ENCODE measurements at regions not wholly inside any gene's neighbourhood (a gene's known extent, or its start where the extent isn't known, plus 50 kb on each side); places are given as distances from the start of the nearest gene placed in this dataset.
A peak's percentile ranks its signal among the peaks of the same experiment; 100 is the strongest.

GRCh38 chr5:51650824-51651223, 267.6 kb downstream of the ISL1 start:
- no peak overlapping the region for H3K4me3 ChIP-seq (ENCODE audit: low read depth, low read length)
- no peak for TF ChIP-seq CTCF (IDR thresholded peaks at IDR 0.05; ENCODE audit: insufficient read depth, low read depth, low read length, missing control alignments)
- DNase-seq (ENCODE audit: low read depth) = peak; percentile 3

GRCh38 chr5:51651476-51651875, 268.2 kb downstream of the ISL1 start:
- H3K4me3 ChIP-seq (ENCODE audit: low read depth, low read length) = no peak overlapping the region
- TF ChIP-seq CTCF (IDR thresholded peaks at IDR 0.05; ENCODE audit: insufficient read depth, low read depth, low read length, missing control alignments) = no peak
- DNase-seq (ENCODE audit: low read depth) = no peak

- H3K4me3 ChIP-seq (ENCODE audit: low read depth, low read length) = no peak overlapping the region
- DNase-seq (ENCODE audit: low read depth) = no peak
- no peak for TF ChIP-seq CTCF (IDR thresholded peaks at IDR 0.05; ENCODE audit: insufficient read depth, low read depth, low read length, missing control alignments)
Observed at GRCh38 chr5:51651889-51652288, 268.6 kb downstream of the ISL1 start.

- no peak for TF ChIP-seq CTCF (IDR thresholded peaks at IDR 0.05; ENCODE audit: insufficient read depth, low read depth, low read length, missing control alignments)
- H3K4me3 ChIP-seq (ENCODE audit: low read depth, low read length) = no peak overlapping the region
- no peak for DNase-seq (ENCODE audit: low read depth)
Observed at GRCh38 chr5:51652980-51653379, 269.7 kb downstream of the ISL1 start.

- DNase-seq (ENCODE audit: low read depth) = no peak
- no peak for TF ChIP-seq CTCF (IDR thresholded peaks at IDR 0.05; ENCODE audit: insufficient read depth, low read depth, low read length, missing control alignments)
- H3K4me3 ChIP-seq (ENCODE audit: low read depth, low read length) = no peak overlapping the region
Observed at GRCh38 chr5:51657340-51658240, 274.3 kb downstream of the ISL1 start.

- no peak for TF ChIP-seq CTCF (IDR thresholded peaks at IDR 0.05; ENCODE audit: insufficient read depth, low read depth, low read length, missing control alignments)
- H3K4me3 ChIP-seq (ENCODE audit: low read depth, low read length) = no peak overlapping the region
- DNase-seq (ENCODE audit: low read depth) = no peak
Observed at GRCh38 chr5:51661646-51662265, 278.5 kb downstream of the ISL1 start.

Data from GM12865 (cell line).